HepG2 (cell line): ENCODE measurements at regions not wholly inside any gene's neighbourhood (a gene's known extent, or its start where the extent isn't known, plus 50 kb on each side); places are given as distances from the start of the nearest gene placed in this dataset.

Experiments
- ARNT ChIP-seq: fragments of 450-650 bp; IDR thresholded peaks from 2 replicates; pipeline ENCODE4 v1.6.1; 2017
- HCFC1 ChIP-seq: fragments of 150-350 bp; IDR thresholded peaks from 2 replicates; pipeline ENCODE4 v1.6.1; 2014; ENCODE audit warnings: low read depth, low read length
- HNRNPL ChIP-seq: fragments of 200-400 bp; formaldehyde crosslinking; IDR thresholded peaks from 2 replicates; pipeline ENCODE4 v1.6.1; 2017; ENCODE audit warnings: mild to moderate bottlenecking, low read depth, low read length
- NFYB ChIP-seq: sonication (generic); formaldehyde crosslinking; IDR thresholded peaks from 2 replicates; pipeline ENCODE4 v1.4.0; 2020; ENCODE audit warnings: missing genetic modification reagents
- SP1 ChIP-seq, 2 experiments: fragments of 450-650 bp in 1 of 2; sonication (generic) in 1 of 2; formaldehyde crosslinking in 1 of 2; IDR thresholded peaks; 2 replicates each; pipeline versions ENCODE4 v1.4.0 to v1.6.1; 2016 to 2020; ENCODE audit warnings: missing genetic modification reagents in 1 of 2
- TEAD2 ChIP-seq: sonication (generic); formaldehyde crosslinking; IDR thresholded peaks from 2 replicates; pipeline ENCODE4 v1.9.0; 2021; ENCODE audit warnings: missing genetic modification reagents
- ZNF333 ChIP-seq: sonication (generic); formaldehyde crosslinking; IDR thresholded peaks from 2 replicates; pipeline ENCODE4 v1.4.0; 2020; ENCODE audit warnings: mild to moderate bottlenecking, missing genetic modification reagents, borderline replicate concordance
- ZNF496 ChIP-seq: sonication (generic); formaldehyde crosslinking; IDR thresholded peaks from 2 replicates; pipeline ENCODE4 v1.8.1; 2023; ENCODE audit warnings: mild to moderate bottlenecking, moderate library complexity, missing genetic modification reagents; ENCODE audit not compliant: insufficient replicate concordance
- ZNF737 ChIP-seq: sonication (generic); formaldehyde crosslinking; IDR thresholded peaks from 2 replicates; pipeline ENCODE4 v1.5.0; 2020; ENCODE audit warnings: missing genetic modification reagents, mild to moderate bottlenecking, borderline replicate concordance
- TF ChIP-seq, protein P1 (sequence below): sonication (generic); formaldehyde crosslinking; IDR thresholded peaks from 2 replicates; pipeline ENCODE4 v1.8.0; 2022; ENCODE audit warnings: mild to moderate bottlenecking, missing genetic modification reagents, moderate library complexity
- TF ChIP-seq, protein P2 (sequence below): sonication (generic); formaldehyde crosslinking; IDR thresholded peaks from 2 replicates; pipeline ENCODE4 v1.5.1; 2020; ENCODE audit warnings: mild to moderate bottlenecking, moderate library complexity, missing genetic modification reagents
- TF ChIP-seq, protein P3 (sequence below): IDR thresholded peaks from 2 replicates; pipeline ENCODE4 v1.6.1; 2012; ENCODE audit warnings: low read length, improper control_type of control experiment
- TF ChIP-seq, protein P4 (sequence below): IDR thresholded peaks from 2 replicates; pipeline ENCODE4 v1.6.1; 2018; ENCODE audit warnings: missing genetic modification reagents, mild to moderate bottlenecking, missing compliant biosample characterization
- TF ChIP-seq, protein P5 (sequence below): sonication (generic); formaldehyde crosslinking; IDR thresholded peaks from 2 replicates; pipeline ENCODE4 v1.5.1; 2020; ENCODE audit warnings: missing genetic modification reagents, mild to moderate bottlenecking, borderline replicate concordance
- TF ChIP-seq, protein P6 (sequence below): sonication (generic); formaldehyde crosslinking; IDR thresholded peaks from 2 replicates; pipeline ENCODE4 v1.5.1; 2020; ENCODE audit warnings: missing genetic modification reagents, mild to moderate bottlenecking, borderline replicate concordance

DNA sequence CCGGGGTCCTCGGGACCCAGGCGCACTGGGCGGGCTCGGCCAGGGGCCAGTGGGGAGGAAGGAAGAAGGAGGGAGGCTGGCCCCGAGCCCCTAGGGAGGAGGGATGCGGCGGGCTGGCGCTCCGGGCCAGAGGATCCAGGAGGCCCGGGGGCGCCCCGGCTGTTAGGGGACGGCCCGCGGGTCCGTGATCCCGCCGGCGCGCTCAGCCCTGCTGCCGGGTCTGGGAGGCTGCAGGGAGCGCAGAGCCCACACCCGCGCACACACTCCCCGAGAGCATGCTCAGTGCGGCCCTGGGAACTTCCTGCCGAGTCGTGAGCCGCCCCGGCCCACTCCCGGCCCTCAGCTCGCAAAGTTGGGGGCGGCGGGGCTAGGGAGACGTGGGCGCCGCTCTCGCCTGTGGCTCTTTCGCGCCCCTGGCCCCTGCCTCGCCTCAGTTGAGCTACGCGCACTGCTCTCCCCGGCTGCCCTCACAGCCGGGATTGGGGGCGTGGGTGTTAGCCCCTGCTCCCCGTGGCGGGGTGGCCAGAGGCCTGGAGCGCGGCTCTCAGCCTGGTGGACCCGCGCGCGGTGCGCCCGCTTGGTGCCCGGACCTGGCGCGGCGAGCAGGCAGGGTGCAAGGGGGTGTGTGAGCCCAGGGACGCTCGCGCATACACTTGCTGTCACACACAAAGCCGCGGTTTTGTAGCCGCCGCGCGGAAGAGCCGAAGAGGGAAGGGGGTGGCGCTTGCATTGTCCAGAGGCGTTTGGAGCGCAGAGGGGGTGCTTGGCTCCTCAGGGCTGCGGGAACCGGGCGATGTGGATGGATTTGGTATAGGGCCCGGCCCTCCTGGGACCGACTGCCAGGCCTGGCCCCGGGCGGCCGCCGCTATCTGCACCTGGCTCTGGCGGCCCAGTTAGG lies 132.9 kb upstream of the MGAT5 start (continued):
- TF ChIP-seq, protein P1, sequence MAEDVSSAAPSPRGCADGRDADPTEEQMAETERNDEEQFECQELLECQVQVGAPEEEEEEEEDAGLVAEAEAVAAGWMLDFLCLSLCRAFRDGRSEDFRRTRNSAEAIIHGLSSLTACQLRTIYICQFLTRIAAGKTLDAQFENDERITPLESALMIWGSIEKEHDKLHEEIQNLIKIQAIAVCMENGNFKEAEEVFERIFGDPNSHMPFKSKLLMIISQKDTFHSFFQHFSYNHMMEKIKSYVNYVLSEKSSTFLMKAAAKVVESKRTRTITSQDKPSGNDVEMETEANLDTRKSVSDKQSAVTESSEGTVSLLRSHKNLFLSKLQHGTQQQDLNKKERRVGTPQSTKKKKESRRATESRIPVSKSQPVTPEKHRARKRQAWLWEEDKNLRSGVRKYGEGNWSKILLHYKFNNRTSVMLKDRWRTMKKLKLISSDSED (CRISPR knock-in tag) = no peak
- TF ChIP-seq ZNF496 (CRISPR knock-in tag) (no peak), HCFC1 (no peak), ARNT (no peak), HNRNPL (0 out of 2 replicates have a peak, but pooled peaks have one; percentile 58), ZNF333 (CRISPR knock-in tag) (peak; percentile 81; the same call in 1 of the 2 replicates), ZNF737 (no peak), NFYB (CRISPR knock-in tag) (no peak), TEAD2 (CRISPR knock-in tag) (no peak), SP1 (IDR thresholded peaks at IDR 0.05) (no peak), SP1 (CRISPR knock-in tag; IDR thresholded peaks at IDR 0.05) (no peak)
- TF ChIP-seq, protein P2, sequence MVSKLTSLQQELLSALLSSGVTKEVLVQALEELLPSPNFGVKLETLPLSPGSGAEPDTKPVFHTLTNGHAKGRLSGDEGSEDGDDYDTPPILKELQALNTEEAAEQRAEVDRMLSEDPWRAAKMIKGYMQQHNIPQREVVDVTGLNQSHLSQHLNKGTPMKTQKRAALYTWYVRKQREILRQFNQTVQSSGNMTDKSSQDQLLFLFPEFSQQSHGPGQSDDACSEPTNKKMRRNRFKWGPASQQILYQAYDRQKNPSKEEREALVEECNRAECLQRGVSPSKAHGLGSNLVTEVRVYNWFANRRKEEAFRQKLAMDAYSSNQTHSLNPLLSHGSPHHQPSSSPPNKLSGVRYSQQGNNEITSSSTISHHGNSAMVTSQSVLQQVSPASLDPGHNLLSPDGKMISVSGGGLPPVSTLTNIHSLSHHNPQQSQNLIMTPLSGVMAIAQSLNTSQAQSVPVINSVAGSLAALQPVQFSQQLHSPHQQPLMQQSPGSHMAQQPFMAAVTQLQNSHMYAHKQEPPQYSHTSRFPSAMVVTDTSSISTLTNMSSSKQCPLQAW (CRISPR knock-in tag) = peak; percentile 30; the same call in 1 of the 2 replicates
- TF ChIP-seq, protein P3, sequence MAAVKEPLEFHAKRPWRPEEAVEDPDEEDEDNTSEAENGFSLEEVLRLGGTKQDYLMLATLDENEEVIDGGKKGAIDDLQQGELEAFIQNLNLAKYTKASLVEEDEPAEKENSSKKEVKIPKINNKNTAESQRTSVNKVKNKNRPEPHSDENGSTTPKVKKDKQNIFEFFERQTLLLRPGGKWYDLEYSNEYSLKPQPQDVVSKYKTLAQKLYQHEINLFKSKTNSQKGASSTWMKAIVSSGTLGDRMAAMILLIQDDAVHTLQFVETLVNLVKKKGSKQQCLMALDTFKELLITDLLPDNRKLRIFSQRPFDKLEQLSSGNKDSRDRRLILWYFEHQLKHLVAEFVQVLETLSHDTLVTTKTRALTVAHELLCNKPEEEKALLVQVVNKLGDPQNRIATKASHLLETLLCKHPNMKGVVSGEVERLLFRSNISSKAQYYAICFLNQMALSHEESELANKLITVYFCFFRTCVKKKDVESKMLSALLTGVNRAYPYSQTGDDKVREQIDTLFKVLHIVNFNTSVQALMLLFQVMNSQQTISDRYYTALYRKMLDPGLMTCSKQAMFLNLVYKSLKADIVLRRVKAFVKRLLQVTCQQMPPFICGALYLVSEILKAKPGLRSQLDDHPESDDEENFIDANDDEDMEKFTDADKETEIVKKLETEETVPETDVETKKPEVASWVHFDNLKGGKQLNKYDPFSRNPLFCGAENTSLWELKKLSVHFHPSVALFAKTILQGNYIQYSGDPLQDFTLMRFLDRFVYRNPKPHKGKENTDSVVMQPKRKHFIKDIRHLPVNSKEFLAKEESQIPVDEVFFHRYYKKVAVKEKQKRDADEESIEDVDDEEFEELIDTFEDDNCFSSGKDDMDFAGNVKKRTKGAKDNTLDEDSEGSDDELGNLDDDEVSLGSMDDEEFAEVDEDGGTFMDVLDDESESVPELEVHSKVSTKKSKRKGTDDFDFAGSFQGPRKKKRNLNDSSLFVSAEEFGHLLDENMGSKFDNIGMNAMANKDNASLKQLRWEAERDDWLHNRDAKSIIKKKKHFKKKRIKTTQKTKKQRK = no peak
- TF ChIP-seq, protein P4, sequence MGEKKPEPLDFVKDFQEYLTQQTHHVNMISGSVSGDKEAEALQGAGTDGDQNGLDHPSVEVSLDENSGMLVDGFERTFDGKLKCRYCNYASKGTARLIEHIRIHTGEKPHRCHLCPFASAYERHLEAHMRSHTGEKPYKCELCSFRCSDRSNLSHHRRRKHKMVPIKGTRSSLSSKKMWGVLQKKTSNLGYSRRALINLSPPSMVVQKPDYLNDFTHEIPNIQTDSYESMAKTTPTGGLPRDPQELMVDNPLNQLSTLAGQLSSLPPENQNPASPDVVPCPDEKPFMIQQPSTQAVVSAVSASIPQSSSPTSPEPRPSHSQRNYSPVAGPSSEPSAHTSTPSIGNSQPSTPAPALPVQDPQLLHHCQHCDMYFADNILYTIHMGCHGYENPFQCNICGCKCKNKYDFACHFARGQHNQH = 0 out of 2 replicates have a peak, but pooled peaks have one; percentile 34
- TF ChIP-seq, protein P5, sequence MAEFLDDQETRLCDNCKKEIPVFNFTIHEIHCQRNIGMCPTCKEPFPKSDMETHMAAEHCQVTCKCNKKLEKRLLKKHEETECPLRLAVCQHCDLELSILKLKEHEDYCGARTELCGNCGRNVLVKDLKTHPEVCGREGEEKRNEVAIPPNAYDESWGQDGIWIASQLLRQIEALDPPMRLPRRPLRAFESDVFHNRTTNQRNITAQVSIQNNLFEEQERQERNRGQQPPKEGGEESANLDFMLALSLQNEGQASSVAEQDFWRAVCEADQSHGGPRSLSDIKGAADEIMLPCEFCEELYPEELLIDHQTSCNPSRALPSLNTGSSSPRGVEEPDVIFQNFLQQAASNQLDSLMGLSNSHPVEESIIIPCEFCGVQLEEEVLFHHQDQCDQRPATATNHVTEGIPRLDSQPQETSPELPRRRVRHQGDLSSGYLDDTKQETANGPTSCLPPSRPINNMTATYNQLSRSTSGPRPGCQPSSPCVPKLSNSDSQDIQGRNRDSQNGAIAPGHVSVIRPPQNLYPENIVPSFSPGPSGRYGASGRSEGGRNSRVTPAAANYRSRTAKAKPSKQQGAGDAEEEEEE = no peak
- TF ChIP-seq, protein P6, sequence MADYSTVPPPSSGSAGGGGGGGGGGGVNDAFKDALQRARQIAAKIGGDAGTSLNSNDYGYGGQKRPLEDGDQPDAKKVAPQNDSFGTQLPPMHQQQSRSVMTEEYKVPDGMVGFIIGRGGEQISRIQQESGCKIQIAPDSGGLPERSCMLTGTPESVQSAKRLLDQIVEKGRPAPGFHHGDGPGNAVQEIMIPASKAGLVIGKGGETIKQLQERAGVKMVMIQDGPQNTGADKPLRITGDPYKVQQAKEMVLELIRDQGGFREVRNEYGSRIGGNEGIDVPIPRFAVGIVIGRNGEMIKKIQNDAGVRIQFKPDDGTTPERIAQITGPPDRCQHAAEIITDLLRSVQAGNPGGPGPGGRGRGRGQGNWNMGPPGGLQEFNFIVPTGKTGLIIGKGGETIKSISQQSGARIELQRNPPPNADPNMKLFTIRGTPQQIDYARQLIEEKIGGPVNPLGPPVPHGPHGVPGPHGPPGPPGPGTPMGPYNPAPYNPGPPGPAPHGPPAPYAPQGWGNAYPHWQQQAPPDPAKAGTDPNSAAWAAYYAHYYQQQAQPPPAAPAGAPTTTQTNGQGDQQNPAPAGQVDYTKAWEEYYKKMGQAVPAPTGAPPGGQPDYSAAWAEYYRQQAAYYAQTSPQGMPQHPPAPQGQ = no peak
